GM21723 (cell line): ENCODE measurements at regions not wholly inside any gene's neighbourhood (a gene's known extent, or its start where the extent isn't known, plus 50 kb on each side); places are given as distances from the start of the nearest gene placed in this dataset.

Experiments used
- ATAC-seq: cut with Tn5 transposase; IDR thresholded peaks from one replicate; pipeline ENCODE4 v1.9.1; 2021; ENCODE audit warnings: mild to moderate bottlenecking, moderate library complexity; ENCODE audit not compliant: unreplicated experiment

- no peak for ATAC-seq
Measured at GRCh38 chr7:116445447-116446211, 53.9 kb upstream of the CAV2 start.

DNA sequence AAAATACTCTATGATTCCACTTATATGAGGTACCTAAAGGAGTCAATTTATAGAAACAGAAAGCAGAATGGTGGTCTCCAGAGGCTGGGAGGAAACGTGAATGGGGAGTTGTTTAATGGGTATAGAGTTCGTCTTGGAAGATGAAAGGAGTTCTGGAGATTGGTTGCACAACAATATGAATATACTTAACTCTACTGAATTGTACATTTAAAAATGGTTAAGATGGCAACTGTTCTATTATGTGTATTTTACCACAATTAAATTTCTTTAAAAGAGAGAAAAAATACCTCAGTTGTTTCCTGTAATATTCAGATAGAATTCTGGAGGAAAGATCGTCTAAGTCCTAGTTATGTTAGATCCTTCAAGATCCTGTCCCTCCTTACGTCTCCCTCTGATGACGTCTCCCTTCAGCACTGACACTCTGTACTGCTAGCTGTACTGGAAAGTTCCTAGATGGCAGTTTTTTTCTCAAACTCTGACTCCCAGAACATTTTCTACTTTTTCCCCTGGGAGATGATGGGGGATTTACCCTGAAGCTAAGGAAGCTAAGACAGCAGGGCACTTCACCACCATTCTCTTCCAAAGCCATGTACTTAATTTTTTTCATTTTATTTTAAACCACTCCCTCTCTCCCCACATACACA, 53.2 kb upstream of the CAV2 start:
- no peak for ATAC-seq

DNA sequence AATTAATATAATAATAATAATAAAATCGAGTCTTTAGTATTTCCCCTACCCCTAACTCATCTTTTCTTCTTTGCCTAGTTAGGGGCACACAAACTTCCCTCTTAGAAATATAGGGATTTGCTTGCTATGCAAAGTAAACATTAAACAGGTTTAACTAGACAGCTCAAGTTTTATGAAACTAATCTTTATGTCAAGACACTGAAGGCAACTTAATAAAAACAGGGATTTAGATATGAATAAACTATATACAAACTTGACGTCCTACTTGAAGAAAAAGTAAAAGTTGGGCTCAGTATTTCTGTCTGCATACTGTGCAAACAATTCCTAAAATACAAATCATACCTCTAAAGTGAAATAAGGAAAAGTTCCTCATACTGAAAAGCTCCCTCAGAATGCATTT, 52.1 kb upstream of the CAV2 start:
- ATAC-seq: no peak

DNA sequence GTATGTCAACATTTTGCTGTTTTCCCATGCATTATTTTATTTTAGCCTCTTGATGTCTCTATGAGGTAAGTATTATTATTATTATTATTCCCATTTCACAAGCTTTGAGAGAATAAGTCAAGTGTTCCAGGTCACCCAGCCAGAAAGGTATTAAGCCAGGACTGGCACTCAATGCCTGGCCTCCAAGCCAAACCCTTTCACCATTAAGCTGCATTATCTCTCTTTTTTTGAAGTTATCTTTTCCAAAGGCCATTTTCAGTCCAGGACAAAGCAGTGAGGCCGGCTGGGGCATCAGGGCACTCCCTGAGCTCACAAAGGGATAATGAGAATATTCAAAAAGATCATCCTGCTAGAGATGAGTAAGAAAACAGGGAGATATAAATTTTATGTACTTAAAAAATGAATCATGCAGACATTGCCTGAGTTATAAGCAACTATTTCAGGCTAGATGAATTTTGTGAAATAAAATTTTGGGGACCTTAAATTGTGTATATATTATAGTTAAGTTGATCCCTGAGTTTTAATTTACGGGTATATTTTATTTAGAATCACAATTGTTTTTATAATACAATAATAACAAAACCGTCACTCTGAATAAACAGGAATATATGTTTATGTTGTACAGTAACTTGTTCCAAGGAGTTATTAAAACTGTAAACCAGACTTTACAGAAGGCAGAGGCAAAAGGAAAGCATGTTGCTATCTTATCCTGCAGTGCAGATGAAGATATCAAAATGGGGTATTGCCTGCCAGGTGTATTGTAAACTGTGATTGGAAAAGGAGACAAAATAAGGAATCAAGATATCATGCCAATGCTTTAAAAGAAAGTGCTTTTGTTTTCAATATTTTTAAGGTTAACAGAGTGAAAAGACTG, 51.3 kb upstream of the CAV2 start:
- no peak for ATAC-seq

DNA sequence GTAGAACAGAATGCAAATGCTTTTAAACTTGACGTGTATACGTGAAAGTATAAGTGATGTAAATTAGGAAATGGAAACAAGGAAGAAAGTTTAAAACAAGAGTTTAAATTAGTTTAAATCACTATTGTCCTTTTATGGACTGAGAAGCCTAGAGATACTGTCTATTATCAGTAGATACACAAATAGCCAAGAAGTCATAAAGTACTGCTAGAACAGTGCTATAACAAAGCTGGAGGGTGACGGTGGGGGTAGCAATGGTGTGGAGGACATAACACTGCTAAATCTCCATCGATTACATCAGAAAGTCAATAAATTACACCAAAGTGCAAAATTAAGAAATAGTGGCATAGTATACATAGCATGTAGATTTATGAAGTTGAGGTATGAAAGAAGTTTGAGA, 50.1 kb upstream of the CAV2 start:
- no peak for ATAC-seq
